Breast epithelium (tissue), 3 donors: ENCODE measurements at regions not wholly inside any gene's neighbourhood (a gene's known extent, or its start where the extent isn't known, plus 50 kb on each side); places are given as distances from the start of the nearest gene placed in this dataset.
"Not testable (repeated sequence)": the region's sequence is repeated elsewhere in the genome, so short reads cannot be mapped to it uniquely, and the experiment has no call there.

Experiments
- POLR2A ChIP-seq: fragments of 450-650 bp; IDR thresholded peaks from one replicate; pipeline ENCODE4 v1.6.1; 2016; ENCODE audit warnings: antibody characterized with exemption, mild to moderate bottlenecking, moderate library complexity
- POLR2AphosphoS5 ChIP-seq, 3 donors: sonication (generic); formaldehyde crosslinking; IDR thresholded peaks; one replicate each; pipeline ENCODE4 v1.6.1; 2017; ENCODE audit warnings: antibody characterized with exemption in 3 of 3
- TF ChIP-seq, protein P1 (sequence below), 3 donors: fragments of 450-650 bp; IDR thresholded peaks; one replicate each; pipeline ENCODE4 v1.5.1; 2016 to 2017; ENCODE audit warnings: antibody characterized with exemption in 3 of 3, mild to moderate bottlenecking in 3 of 3, moderate library complexity in 3 of 3

DNA sequence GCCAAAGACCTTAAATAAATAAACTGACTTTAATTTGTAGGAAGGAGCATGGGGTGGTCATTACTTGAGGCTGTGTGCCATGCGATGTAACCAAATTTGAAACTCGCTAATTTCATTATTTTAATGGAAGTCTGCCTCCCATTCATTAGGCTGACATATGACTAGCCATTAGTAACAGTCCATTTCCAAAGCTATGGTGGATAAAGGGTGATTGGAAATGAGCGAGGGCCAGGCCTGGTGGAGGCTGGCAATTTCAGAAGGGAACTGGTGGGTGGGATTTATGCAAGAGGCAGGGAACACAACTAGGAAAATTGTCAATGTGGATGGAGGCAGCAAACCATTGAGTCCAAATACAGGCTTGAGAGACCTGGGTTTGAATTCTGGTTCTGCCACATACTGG lies 157.2 kb downstream of the NPIPA7 start:
- TF ChIP-seq, protein P1, sequence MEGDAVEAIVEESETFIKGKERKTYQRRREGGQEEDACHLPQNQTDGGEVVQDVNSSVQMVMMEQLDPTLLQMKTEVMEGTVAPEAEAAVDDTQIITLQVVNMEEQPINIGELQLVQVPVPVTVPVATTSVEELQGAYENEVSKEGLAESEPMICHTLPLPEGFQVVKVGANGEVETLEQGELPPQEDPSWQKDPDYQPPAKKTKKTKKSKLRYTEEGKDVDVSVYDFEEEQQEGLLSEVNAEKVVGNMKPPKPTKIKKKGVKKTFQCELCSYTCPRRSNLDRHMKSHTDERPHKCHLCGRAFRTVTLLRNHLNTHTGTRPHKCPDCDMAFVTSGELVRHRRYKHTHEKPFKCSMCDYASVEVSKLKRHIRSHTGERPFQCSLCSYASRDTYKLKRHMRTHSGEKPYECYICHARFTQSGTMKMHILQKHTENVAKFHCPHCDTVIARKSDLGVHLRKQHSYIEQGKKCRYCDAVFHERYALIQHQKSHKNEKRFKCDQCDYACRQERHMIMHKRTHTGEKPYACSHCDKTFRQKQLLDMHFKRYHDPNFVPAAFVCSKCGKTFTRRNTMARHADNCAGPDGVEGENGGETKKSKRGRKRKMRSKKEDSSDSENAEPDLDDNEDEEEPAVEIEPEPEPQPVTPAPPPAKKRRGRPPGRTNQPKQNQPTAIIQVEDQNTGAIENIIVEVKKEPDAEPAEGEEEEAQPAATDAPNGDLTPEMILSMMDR (IDR thresholded peaks at IDR 0.05), result not testable (repeated sequence)
- not testable (repeated sequence) for TF ChIP-seq POLR2A; POLR2AphosphoS5 (IDR thresholded peaks at IDR 0.05)
